GM13976 (cell line): ENCODE measurements at regions not wholly inside any gene's neighbourhood (a gene's known extent, or its start where the extent isn't known, plus 50 kb on each side); places are given as distances from the start of the nearest gene placed in this dataset.

ENCODE experiments used
- DNase-seq: peaks from one replicate; pipeline ENCODE4 v3.0.0; 2012; ENCODE audit warnings: low spot score
- in situ Hi-C: fragments of 300-500 bp; cut with MboI; formaldehyde crosslinking; loops from one replicate; pipeline ENCODE4 v1.12.0; 2022; ENCODE audit warnings: low sequenced_read_pairs, mixed read lengths, inconsistent platforms; ENCODE audit not compliant: unreplicated experiment
- TF ChIP-seq, protein P1 (sequence below): IDR thresholded peaks from 2 replicates; pipeline ENCODE4 v1.5.1; 2012; ENCODE audit warnings: borderline replicate concordance, mild to moderate bottlenecking; ENCODE audit not compliant: insufficient read depth; ENCODE audit errors: extremely low read depth, missing control alignments, control extremely low read depth

DNA sequence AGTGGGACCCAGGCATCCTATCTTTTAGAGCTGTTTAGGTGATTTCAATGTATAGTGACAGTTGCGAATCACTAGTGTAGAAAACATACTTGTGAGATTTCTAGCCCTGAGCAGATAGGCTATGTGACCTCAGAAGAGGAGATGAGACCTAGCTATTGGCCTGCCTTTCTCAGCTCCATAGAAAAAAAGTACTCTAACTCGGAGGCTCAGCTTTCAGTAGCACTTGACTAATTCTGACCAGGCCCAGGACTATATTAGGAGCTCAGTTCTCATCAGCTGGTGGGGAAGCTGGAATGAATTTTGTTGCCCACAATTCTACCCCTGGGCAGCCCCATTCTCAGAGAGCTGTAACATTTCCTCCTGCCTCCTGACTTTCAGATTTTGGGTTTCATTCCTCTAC is 179.9 kb upstream of the NAMPT start:
- no peak for DNase-seq
- TF ChIP-seq, protein P1, sequence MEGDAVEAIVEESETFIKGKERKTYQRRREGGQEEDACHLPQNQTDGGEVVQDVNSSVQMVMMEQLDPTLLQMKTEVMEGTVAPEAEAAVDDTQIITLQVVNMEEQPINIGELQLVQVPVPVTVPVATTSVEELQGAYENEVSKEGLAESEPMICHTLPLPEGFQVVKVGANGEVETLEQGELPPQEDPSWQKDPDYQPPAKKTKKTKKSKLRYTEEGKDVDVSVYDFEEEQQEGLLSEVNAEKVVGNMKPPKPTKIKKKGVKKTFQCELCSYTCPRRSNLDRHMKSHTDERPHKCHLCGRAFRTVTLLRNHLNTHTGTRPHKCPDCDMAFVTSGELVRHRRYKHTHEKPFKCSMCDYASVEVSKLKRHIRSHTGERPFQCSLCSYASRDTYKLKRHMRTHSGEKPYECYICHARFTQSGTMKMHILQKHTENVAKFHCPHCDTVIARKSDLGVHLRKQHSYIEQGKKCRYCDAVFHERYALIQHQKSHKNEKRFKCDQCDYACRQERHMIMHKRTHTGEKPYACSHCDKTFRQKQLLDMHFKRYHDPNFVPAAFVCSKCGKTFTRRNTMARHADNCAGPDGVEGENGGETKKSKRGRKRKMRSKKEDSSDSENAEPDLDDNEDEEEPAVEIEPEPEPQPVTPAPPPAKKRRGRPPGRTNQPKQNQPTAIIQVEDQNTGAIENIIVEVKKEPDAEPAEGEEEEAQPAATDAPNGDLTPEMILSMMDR, result no peak
- in situ Hi-C loops, result loop anchor here (5.0 to 25.0 kb wide), 2 partner anchors 287 to 402 kb away; no protein-coding TSS in a partner anchor

DNA sequence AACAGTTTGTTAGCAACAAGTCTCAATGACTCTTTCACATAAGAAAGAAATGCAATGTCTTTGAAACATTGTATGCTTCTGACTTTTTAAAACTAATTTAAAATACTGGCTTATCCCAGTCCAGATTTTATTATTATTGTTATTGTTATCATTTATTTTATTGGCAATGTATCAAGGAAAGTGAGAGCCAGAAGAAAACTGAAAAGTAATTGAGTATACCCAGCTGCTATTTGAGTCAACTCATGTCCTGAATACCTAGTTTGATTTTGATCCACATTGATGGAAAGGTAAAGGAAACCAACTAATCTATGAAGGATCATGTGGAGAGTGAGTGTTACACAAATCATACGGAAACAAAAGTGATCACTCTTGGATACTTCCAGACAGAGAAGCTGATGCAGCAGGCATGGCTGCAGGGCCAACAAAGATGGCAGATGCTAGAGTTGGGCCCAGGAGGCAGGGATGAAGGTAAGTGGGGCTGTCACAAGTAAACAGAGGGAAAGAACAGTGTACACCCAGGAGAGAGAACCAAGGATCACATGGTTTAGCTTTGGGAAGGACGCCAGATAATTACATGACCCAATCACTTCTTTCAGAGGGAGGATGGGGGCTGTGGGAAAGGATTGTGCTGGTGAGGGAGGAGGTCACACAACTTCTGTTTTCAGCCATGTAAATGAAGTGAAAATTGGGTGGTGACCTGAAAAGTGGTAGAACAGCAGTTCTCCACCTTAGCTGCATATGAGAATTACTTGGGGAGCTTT is 179.2 kb upstream of the NAMPT start:
- TF ChIP-seq, protein P1, result no peak

DNA sequence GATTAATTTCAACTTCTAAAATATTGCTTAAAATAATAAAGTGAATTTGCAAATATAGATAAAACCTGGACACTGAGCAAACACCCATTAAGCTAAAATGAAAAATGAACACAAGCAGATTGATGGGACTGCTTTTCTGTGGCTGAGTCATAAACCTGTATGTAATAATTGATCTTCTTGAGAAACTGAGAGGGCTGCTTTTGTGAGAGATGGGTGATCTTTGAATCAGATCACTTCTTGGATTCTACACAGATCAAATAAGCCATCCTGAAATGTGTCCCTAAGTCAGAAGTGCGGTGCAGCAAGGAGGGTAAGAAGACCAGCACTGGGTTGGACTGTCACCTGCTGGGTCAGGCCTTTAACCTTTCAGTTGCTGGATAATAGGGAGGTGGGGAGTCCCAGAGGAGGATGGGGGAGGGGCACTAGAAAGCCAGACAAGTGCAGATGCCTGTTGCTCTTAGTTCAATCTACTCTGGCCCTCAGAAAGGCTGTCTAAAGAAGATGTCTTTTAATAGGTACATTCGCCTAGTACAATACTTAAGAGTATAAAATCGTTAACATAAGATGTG is 178.2 kb upstream of the NAMPT start:
- DNase-seq, result no peak
- TF ChIP-seq, protein P1, result no peak
- in situ Hi-C loops, result loop anchor here (5.0 to 25.0 kb wide), 2 partner anchors 286 to 401 kb away; no protein-coding TSS in a partner anchor

More for the DNA sequence above, 179.2 kb upstream of the NAMPT start:
- DNase-seq, result no peak
- in situ Hi-C loops, result loop anchor here (5.0 to 25.0 kb wide), 2 partner anchors 287 to 402 kb away; no protein-coding TSS in a partner anchor

DNA sequence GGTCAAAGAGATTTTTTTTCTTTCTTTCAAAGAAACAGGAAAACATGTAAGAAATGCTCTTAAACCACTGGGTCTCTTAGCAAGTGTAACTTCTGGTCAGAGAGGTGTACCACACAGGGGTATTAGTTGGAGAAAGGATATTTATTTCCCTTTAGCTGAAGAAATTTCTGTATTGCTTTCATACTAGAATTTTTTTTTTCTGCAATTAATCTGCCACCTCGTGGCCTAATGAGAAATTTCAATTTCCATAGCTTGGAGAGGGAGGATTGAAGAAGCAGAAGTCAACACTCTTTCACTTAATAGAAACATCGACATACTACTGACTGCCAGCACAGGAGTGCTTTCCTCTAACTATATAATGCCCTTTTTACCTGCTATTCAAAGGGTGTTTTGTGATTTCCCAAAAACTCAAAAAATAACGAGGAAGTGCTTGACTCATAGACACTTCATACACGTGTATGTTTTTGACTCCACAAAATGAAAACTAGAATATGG is 177.6 kb upstream of the NAMPT start:
- in situ Hi-C loops, result loop anchor here (5.0 to 25.0 kb wide), 2 partner anchors 285 to 400 kb away; no protein-coding TSS in a partner anchor
- DNase-seq, result peak; percentile 15
- TF ChIP-seq, protein P1, result peak; percentile 38

DNA sequence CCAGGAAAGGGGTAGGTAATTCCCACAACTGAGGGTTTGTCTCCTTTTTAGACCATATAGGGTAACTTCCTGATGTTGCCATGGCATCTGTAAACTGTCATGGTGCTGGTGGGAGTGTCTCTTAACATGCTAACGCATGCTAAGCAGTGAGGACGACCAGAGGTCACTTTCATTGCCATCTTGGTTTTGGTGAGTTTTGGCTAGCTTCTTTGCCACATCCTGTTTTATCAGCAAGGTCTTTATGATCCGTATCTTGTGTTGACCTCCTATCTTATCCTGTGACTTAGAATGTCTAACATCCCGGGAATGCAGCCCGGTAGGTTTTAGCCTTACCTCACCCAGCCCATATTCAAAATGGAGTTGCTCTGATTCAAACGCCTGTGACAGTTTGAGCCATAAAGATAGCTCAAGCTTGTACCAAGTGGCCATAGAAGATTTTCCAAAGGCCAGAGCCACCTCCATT is 176.0 kb upstream of the NAMPT start:
- DNase-seq, result no peak
- TF ChIP-seq, protein P1, result no peak
- in situ Hi-C loops, result loop anchor here (5.0 to 25.0 kb wide), 2 partner anchors 284 to 399 kb away; no protein-coding TSS in a partner anchor

DNA sequence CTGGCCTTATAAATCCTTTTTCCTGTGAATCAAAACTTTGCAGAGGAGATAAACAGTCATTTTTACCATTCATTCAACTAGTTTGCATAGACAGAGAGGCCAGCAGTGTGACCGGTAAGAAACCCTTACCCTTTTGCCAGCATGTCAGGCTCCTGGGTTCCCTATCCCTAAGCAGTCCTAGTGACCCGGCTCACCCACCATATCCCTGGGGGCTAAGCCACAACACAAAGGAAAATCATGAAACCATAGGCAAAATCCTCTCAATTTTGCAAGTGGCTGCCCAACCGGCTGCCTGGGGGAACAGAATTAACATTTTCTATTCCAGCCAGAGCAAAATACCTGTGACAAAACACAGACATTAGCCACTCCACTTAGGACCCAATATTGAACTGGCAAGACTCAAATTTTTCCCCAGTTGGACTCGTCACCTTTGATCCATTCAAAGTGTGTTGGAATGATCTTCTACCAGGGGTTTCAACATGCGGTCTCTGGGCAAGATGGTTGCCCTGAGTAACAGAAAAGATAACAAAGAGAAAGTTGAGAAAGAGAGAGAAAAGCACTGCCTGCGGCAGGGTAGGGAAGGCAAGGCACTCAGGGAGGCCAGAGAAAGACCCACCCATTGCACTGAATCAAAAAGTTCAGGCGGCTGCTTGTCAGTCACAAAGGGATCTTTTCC is 174.8 kb upstream of the NAMPT start:
- in situ Hi-C loops, result loop anchor here (5.0 to 25.0 kb wide), 2 partner anchors 282 to 397 kb away; no protein-coding TSS in a partner anchor
- TF ChIP-seq, protein P1, result no peak
- no peak for DNase-seq
